NCI-H2029 treated with DMSO at 0.1 percent for 48 hours (cell line): ENCODE measurements at regions not wholly inside any gene's neighbourhood (a gene's known extent, or its start where the extent isn't known, plus 50 kb on each side); places are given as distances from the start of the nearest gene placed in this dataset.
"Not testable (repeated sequence)": the region's sequence is repeated elsewhere in the genome, so short reads cannot be mapped to it uniquely, and the experiment has no call there.

ENCODE experiments used
- DNase-seq: peaks from one replicate; lab custom pipeline; 2025; lab: John Stamatoyannopoulos, UW

DNA sequence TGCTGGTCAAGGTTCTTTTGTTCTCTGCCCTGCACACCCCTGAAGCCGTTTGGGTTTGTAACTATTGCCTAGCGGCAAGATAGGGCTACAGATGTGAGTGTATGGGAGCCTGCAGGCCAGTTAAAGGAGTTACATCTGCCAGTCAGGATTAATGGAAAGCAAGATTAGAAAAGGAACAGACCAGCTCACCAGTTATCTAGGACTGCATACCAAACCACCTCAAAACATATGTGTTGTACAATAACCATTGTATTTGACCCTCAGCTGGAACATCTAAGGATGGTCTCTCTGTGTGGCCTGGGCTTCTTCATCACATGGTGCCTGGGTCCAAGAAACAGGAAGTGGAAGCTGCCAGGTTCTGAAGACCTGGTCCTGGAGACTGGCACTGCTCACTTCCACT lies 52.5 kb upstream of the FBXO28 start:
- no peak for DNase-seq

- no peak for DNase-seq
Observed at GRCh38 chr1:224059897-224060427, 53.9 kb upstream of the FBXO28 start.

- DNase-seq = no peak
Observed at GRCh38 chr1:224058303-224058702, 55.6 kb upstream of the FBXO28 start.

DNA sequence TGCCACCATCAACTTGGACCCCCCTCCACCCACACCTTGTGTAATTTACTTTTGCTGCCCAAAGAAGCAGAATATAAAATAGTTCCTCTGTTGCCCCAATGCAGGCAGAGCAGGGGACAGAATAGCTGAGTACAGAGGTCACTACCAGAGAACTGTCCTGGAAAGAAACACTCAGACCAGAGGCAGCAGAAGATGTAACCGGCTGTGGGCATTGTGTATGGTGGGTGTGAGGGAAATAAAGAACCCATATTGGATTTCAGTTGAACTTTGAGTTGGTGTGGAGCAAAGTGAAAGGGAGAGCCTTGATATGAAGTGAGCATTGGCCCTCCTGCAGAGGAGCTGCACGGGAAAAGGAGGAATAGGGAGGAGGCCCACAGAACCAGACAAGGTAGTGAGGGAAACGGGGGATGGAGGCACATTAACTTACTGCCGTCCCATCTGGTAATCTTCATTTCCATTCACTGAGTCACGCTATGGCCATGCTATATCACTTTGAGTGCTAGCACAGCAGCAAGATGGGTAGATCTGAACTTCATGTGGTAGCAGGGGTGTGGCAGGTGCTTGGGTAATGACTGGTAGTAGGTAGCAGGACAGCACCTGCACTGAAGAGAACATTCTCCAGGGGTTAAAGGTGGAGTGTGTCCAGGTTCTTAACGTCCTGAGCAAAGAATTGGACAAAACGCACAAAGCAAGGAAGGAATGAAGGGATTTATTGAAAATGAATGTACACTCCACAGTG lies 56.3 kb upstream of the FBXO28 start:
- no peak for DNase-seq

- no peak for DNase-seq
Observed at GRCh38 chr1:224054611-224055010, 59.3 kb upstream of the FBXO28 start.

DNA sequence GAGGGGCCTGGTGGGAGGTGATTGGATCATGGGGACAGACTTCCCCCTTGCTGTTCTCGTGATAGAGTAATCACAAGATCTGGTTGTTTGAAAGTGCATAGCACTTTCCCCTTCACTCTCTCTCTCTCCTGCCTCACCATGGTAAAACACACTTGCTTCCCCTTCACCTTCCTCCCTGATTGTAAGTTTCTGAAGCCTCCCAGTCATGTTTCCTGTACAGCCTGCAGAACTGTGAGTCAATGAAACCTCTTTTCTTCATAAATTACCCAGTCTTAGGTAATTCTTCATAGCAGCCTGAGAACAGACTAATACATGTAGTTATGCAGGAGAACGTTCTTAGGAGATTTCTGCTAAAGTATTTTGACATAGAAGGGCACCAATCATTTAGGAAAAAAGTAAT lies 59.9 kb upstream of the FBXO28 start:
- DNase-seq = no peak

DNA sequence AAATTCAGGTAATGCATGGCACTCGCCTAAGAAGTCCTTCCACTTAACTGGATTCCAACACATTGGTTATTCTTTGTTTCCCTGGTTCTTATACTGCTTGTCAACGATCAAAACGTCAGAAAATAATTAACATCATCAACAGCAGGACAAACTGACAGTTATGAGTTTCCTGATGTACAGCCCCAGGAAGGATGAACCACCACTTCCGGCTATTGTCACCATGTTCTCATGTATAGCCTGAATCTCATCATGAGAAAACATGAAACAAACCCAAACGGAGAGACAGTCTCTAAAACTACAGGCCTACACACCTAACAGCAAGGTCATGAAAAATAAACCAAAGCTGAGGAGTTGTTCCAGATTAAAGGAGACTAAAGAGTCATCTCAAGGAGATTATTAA lies 60.5 kb upstream of the FBXO28 start:
- DNase-seq = no peak

- DNase-seq = no peak
Observed at GRCh38 chr1:224052772-224053171, 61.1 kb upstream of the FBXO28 start.

DNA sequence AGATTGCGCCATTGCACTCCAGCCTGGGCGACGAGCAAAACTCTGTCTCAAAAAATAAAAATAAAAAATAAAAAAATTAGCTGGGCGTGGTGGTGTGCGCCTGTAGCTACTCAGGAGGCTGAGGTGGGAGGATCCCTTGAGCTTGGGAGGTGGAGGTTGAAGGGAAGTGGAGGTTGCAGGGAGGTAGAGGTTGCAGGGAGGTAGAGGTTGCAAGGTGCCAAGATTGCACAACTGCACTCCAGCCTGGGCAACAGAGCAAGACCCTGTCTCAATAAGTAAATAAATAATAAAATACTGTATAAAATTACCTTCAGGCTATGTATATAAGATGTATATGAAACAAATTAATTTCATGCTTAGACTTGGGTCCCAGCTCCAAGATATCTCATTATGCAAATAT lies 62.1 kb upstream of the FBXO28 start:
- not testable (repeated sequence) for DNase-seq

DNA sequence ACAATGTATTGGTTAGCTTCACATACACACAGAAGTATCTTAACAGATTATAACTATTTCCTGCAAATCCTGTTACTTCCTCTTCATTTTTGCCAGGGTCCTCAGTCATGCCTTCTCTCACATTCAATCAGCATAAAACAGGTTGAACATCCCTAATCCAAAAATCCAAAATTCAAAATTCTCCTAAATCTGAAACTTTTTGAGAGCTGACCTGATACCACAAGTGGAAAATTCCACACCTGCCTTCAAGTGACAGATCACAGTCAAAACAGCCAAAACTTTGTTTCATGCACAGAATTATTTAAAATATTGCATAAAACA lies 62.9 kb upstream of the FBXO28 start:
- DNase-seq = no peak

GRCh38 chr1:224047538-224047937 lies 66.4 kb upstream of the FBXO28 start:
- no peak for DNase-seq

DNA sequence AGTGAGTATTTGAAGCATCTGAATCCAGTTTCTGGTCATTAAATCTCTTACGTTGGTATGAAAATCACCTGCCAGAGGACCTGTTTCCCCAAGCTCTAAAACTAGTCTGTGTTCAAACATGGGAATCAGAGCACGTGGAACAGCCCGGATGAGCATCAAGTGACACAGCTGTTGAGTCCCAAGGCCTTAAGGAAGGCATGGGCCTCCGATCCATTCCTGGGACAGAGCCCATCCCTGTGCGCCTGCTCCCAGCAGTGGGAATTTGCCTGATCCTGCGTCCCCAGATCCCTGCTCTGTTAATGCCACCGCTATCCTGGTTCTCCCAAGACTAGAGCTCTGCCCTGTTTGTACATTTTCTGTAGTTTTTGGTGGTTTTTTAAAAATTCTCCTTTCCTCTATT lies 68.4 kb upstream of the FBXO28 start:
- DNase-seq = no peak

GRCh38 chr1:224044420-224044819 lies 69.5 kb upstream of the FBXO28 start:
- DNase-seq = no peak

- peak; percentile 71 for DNase-seq
Observed at GRCh38 chr1:224042557-224043118, 71.3 kb upstream of the FBXO28 start.

DNA sequence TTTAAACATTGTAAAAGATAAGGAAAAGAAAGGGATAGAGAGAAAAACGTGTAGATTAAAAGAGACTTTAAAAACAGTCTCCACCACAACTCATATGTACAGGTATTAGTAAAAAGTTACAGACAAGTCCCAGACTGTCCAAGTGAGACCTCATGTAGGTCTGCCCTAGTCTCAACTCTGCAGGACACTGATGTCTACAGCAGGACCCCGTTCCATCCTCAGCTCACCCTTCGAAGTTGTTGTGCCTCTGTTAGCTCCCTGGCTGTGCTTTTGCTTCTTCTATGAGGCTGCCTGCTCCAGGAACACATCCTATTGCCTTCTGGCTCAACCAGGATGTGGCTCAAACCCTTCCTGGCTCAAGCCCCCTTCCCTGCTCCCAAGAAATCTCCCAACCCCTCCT lies 72.9 kb upstream of the FBXO28 start:
- no peak for DNase-seq

GRCh38 chr1:224040423-224040822 lies 73.5 kb upstream of the FBXO28 start:
- not testable (repeated sequence) for DNase-seq

DNA sequence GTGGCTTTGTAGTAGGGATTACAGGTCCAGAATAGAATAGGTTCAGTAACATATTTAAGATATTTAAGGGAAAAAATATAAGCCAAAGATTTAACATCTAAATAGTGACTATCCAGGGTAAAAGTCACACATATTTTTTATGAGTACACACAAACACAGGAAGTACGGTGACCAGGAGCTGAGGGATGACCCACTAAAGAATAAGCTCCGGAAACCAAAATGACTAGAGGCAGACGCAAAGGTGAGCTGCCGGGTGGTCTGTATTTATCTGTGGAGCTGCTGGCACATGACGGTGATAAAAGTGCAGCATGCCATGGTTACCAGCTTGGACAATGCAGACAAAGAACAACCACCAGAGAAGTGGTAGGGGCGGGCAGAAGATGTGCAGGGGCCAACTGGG lies 73.9 kb upstream of the FBXO28 start:
- DNase-seq = not testable (repeated sequence)

- not testable (repeated sequence) for DNase-seq
Observed at GRCh38 chr1:224038832-224039231, 75.1 kb upstream of the FBXO28 start.

DNA sequence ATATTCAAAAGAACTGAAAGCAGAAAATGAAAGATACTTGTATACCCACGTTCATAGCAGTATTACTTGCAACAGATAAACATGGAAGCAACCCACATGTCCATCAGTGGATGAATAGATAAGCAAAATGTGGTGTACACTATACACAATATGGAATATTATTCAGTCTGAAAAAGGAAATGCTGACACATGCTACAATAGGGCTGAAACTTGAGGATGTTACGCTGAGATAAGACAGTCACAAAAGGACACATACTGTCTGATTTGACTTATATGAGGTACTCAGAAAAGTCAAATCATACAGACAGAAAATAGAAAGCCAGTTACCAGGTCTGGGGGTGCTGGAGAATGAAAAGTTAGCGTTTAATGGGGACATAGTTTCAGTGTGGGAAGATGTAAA lies 76.5 kb upstream of the FBXO28 start:
- not testable (repeated sequence) for DNase-seq

GRCh38 chr1:224032608-224033276 lies 81.2 kb upstream of the FBXO28 start:
- not testable (repeated sequence) for DNase-seq

GRCh38 chr1:224031986-224032385 lies 81.9 kb upstream of the FBXO28 start:
- not testable (repeated sequence) for DNase-seq

DNA sequence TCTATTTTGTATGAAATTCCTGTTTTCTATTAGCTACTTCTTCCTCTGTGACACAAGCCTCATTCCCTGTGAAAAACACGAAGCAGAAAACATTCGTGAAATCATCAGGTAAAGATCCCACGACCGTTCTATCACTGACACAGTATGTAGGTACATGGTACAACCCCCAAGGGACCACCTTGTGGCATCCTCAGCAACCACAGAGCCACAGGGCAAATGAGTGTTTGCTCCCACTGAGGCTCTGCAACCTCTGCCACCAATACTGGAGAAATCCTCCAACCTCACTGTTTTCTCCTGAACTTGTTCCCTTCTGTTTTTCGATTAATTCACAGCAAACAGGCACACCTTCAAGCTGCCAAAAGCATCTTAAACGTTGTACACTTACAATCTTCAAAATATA lies 83.7 kb upstream of the FBXO28 start:
- not testable (repeated sequence) for DNase-seq

GRCh38 chr1:224029286-224030025 lies 84.5 kb upstream of the FBXO28 start:
- DNase-seq = not testable (repeated sequence)
